RCC 7860 (cell line): ENCODE measurements at regions not wholly inside any gene's neighbourhood (a gene's known extent, or its start where the extent isn't known, plus 50 kb on each side); places are given as distances from the start of the nearest gene placed in this dataset.
"Not testable (repeated sequence)": the region's sequence is repeated elsewhere in the genome, so short reads cannot be mapped to it uniquely, and the experiment has no call there.

Experiments
- DNase-seq: peaks from one replicate; pipeline ENCODE4 v3.0.0-alpha.2; 2015; ENCODE audit warnings: low spot score
- FAIRE-seq: peaks from 2 replicates; lab custom pipeline; 2012; peaks lifted over from hg19 to GRCh38; lab: Jason Lieb, UNC

GRCh38 chr11:79615425-79615824 is 174.6 kb upstream of the TENM4 start:
- no peak for DNase-seq
- no peak for FAIRE-seq

GRCh38 chr11:79610678-79611077 is 169.8 kb upstream of the TENM4 start:
- DNase-seq (no peak), FAIRE-seq (no peak)

GRCh38 chr11:79610139-79610538 is 169.3 kb upstream of the TENM4 start:
- FAIRE-seq (no peak), DNase-seq (no peak)

GRCh38 chr11:79609511-79609910 is 168.7 kb upstream of the TENM4 start:
- no peak for FAIRE-seq

GRCh38 chr11:79606461-79606860 is 165.6 kb upstream of the TENM4 start:
- not testable (repeated sequence) for DNase-seq, FAIRE-seq

More at GRCh38 chr11:79609511-79609910, 168.7 kb upstream of the TENM4 start:
- DNase-seq, result no peak

- DNase-seq (no peak), FAIRE-seq (no peak)
Measured at GRCh38 chr11:79600711-79601110, 159.9 kb upstream of the TENM4 start.

GRCh38 chr11:79594834-79595233 is 154.0 kb upstream of the TENM4 start:
- DNase-seq (no peak), FAIRE-seq (no peak)

- no peak for FAIRE-seq
- DNase-seq, result no peak
Measured at GRCh38 chr11:79592824-79593223, 152.0 kb upstream of the TENM4 start.

- FAIRE-seq (no peak), DNase-seq (no peak)
Measured at GRCh38 chr11:79592406-79592805, 151.6 kb upstream of the TENM4 start.

GRCh38 chr11:79582434-79582833 is 141.6 kb upstream of the TENM4 start:
- no peak for FAIRE-seq

GRCh38 chr11:79579063-79579462 is 138.2 kb upstream of the TENM4 start:
- FAIRE-seq (no peak), DNase-seq (no peak)

More at GRCh38 chr11:79582434-79582833, 141.6 kb upstream of the TENM4 start:
- DNase-seq, result no peak

- DNase-seq, result no peak
- no peak for FAIRE-seq
Measured at GRCh38 chr11:79578116-79578515, 137.3 kb upstream of the TENM4 start.

- FAIRE-seq (no peak), DNase-seq (no peak)
Measured at GRCh38 chr11:79575701-79576100, 134.9 kb upstream of the TENM4 start.

GRCh38 chr11:79570104-79570503 is 129.3 kb upstream of the TENM4 start:
- DNase-seq (no peak), FAIRE-seq (no peak)

GRCh38 chr11:79564288-79564925 is 123.6 kb upstream of the TENM4 start:
- no peak for FAIRE-seq
- no peak for DNase-seq

- FAIRE-seq (no peak), DNase-seq (no peak)
Measured at GRCh38 chr11:79561496-79561895, 120.7 kb upstream of the TENM4 start.

GRCh38 chr11:79550809-79551208 is 110.0 kb upstream of the TENM4 start:
- DNase-seq, result no peak
- no peak for FAIRE-seq

- DNase-seq (no peak), FAIRE-seq (no peak)
Measured at GRCh38 chr11:79547256-79547655, 106.4 kb upstream of the TENM4 start.

GRCh38 chr11:79546351-79546750 is 105.5 kb upstream of the TENM4 start:
- FAIRE-seq (no peak), DNase-seq (no peak)

- FAIRE-seq, result no peak
- no peak for DNase-seq
Measured at GRCh38 chr11:79544361-79544760, 103.5 kb upstream of the TENM4 start.

- DNase-seq (no peak), FAIRE-seq (no peak)
Measured at GRCh38 chr11:79543101-79543500, 102.3 kb upstream of the TENM4 start.

GRCh38 chr11:79541466-79541865 is 100.6 kb upstream of the TENM4 start:
- no peak for DNase-seq
- FAIRE-seq, result no peak

GRCh38 chr11:79538775-79539174 is 97.9 kb upstream of the TENM4 start:
- FAIRE-seq (no peak), DNase-seq (no peak)
